Lung (tissue), 11 donors: ENCODE measurements at regions not wholly inside any gene's neighbourhood (a gene's known extent, or its start where the extent isn't known, plus 50 kb on each side); places are given as distances from the start of the nearest gene placed in this dataset.

Experiments
- ATAC-seq: fragments of 200-7000 bp; cut with Tn5 transposase; one replicate; pipeline ENCODE4 v1.9.1; 2020; ENCODE audit warnings: moderate number of reproducible peaks; ENCODE audit not compliant: insufficient read depth, low FRiP score
- DNase-seq, 3 donors: peaks; one replicate each; pipeline ENCODE4 v3.0.0-alpha.2; 2013 to 2017
- H3K27ac ChIP-seq, 2 donors: one replicate each; pipeline ENCODE4 v1.5.1; 2013; ENCODE audit warnings: mild to moderate bottlenecking in 2 of 2, moderate library complexity in 2 of 2, control low read depth in 1 of 2, inconsistent platforms in 1 of 2, low read depth in 1 of 2, low read length in 1 of 2
- H3K27me3 ChIP-seq, 3 donors: one replicate each; pipeline ENCODE4 v1.5.1; 2013; ENCODE audit warnings: low read length in 2 of 3; ENCODE audit not compliant: control insufficient read depth in 3 of 3, insufficient read depth in 3 of 3
- H3K36me3 ChIP-seq, 4 donors: one replicate each; pipeline ENCODE4 v1.5.1; 2013; ENCODE audit warnings: low read length in 4 of 4, mild to moderate bottlenecking in 1 of 4, moderate library complexity in 1 of 4; ENCODE audit not compliant: control insufficient read depth in 4 of 4, insufficient read depth in 4 of 4
- H3K4me1 ChIP-seq, 5 donors: one replicate each; pipeline ENCODE4 v1.5.1; 2013; ENCODE audit warnings: low read length in 5 of 5, mild to moderate bottlenecking in 2 of 5, moderate library complexity in 1 of 5; ENCODE audit not compliant: control insufficient read depth in 5 of 5, insufficient read depth in 5 of 5
- H3K4me3 ChIP-seq: one replicate; pipeline ENCODE4 v1.5.1; 2013; ENCODE audit warnings: mild to moderate bottlenecking, control low read depth, moderate library complexity
- H3K9ac ChIP-seq, 2 donors: one replicate each; pipeline ENCODE4 v1.5.1; 2013; ENCODE audit warnings: low read length in 2 of 2, control low read depth in 1 of 2; ENCODE audit not compliant: insufficient read depth in 1 of 2
- H3K9me3 ChIP-seq, 4 donors: one replicate each; pipeline ENCODE4 v1.5.1; 2013; ENCODE audit warnings: low read length in 3 of 4, mild to moderate bottlenecking in 1 of 4, moderate library complexity in 1 of 4; ENCODE audit not compliant: control insufficient read depth in 4 of 4, insufficient read depth in 3 of 4
- WGBS, 2 donors: extraction: QIAGEN DNeasy Blood & Tissue Kit; methylation state at CpG; one replicate each; pipeline ENCODE4 v1.1.7; 2013; 5-methylcytosine and 5-hydroxymethylcytosine counted together
- TF ChIP-seq, protein P1 (sequence below): IDR thresholded peaks from 2 replicates; pipeline ENCODE4 v1.5.1; 2012; ENCODE audit warnings: mild to moderate bottlenecking; ENCODE audit errors: control extremely low read depth, extremely low read depth
- donor health status: control.
- donor health status: control.
- donor health status: Bipolar disorder and iron deficiency.
- donor health status: healthy.
- donor health status: DM: yes; HTN: yes; CAD: no.

DNA sequence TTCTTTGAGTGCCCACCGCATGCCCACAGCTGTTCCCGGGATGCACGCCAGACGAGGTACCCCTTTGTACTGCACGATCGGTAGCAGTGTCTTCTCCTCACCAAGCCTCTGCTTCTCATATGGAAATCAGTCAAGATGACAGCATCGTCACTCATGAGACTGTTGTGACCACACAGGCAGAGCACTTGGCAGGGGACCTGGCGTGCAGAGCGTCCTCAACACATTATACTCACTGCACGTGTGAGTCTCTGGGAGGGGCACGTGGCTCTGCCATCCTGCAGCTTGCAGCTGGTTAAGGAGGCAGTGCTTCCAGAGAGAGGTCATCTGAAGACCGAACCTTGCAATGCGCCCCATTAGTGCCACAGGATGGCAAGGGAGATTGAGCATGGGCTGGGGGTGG is 266.8 kb downstream of the NPHP4 start:
- Histone ChIP-seq H3K4me1 (peaks cover 0 to 19% (median 0%) of the 10 kb centered on the region in 5 donors), H3K9me3 (peaks cover 0 to 2% (median 0%) of the 10 kb centered on the region in 4 donors), H3K9ac (no peak overlapping the region), H3K27ac (no peak overlapping the region), H3K4me3 (no peak overlapping the region), H3K36me3 (no peaks in the 10 kb centered on the region), H3K27me3 (no peaks in the 10 kb centered on the region)
- no peak for DNase-seq
- ATAC-seq, result no peak
- WGBS, 2 donors, result 86 to 88% methylated on average over 13 of the region's 13 CpGs
- TF ChIP-seq, protein P1, sequence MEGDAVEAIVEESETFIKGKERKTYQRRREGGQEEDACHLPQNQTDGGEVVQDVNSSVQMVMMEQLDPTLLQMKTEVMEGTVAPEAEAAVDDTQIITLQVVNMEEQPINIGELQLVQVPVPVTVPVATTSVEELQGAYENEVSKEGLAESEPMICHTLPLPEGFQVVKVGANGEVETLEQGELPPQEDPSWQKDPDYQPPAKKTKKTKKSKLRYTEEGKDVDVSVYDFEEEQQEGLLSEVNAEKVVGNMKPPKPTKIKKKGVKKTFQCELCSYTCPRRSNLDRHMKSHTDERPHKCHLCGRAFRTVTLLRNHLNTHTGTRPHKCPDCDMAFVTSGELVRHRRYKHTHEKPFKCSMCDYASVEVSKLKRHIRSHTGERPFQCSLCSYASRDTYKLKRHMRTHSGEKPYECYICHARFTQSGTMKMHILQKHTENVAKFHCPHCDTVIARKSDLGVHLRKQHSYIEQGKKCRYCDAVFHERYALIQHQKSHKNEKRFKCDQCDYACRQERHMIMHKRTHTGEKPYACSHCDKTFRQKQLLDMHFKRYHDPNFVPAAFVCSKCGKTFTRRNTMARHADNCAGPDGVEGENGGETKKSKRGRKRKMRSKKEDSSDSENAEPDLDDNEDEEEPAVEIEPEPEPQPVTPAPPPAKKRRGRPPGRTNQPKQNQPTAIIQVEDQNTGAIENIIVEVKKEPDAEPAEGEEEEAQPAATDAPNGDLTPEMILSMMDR, result no peak

GRCh38 chr1:5724847-5725246 is 267.4 kb downstream of the NPHP4 start:
- H3K27me3 ChIP-seq, result no peaks in the 10 kb centered on the region
- WGBS, 2 donors, result 76 to 84% methylated on average over 9 of the region's 9 CpGs
- DNase-seq, result no peak

DNA sequence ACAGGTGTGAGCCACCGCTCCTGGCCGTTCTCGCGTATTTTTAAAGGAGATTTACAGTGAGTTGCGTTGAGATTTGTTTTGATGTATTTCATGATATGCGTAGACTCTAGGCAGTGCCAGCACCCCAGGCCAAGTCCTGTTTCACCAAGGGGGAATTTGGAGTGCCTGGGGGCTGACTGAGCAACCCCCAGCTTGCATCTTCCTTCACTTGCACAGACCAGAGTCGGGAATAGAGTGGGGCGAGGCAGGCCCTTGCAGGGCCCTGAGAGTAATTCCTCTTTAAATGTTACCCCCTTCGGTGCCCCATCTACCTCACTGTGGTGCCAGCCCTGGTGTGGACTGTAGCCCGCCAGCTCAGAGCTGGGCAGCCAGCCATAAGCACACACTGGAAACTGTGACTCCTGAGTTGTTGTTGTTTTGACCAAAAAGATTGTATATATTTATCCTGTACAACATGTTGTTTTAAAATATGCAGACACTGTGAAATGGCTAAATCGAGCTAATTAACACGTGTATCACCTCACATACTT is 269.5 kb downstream of the NPHP4 start:
- H3K27ac ChIP-seq, result no peak overlapping the region
- TF ChIP-seq, protein P1, result no peak
- no peak overlapping the region for H3K9ac ChIP-seq
- no peaks in the 10 kb centered on the region for H3K36me3 ChIP-seq
- peak in 2 of 3 donors; percentile 28 to 39 for DNase-seq
- H3K4me1 ChIP-seq, result peaks cover 0 to 22% (median 0%) of the 10 kb centered on the region in 5 donors
- peaks cover 0 to 2% (median 0%) of the 10 kb centered on the region in 4 donors for H3K9me3 ChIP-seq
- no peak overlapping the region for H3K4me3 ChIP-seq
- WGBS, 2 donors, result 84 to 89% methylated on average over 12 of the region's 12 CpGs
- ATAC-seq, result no peak
- peaks cover 0 to 2% (median 0%) of the 10 kb centered on the region in 3 donors for H3K27me3 ChIP-seq

More at GRCh38 chr1:5724847-5725246, 267.4 kb downstream of the NPHP4 start:
- Histone ChIP-seq H3K27ac (no peak overlapping the region), H3K9me3 (peaks cover 0 to 2% (median 0%) of the 10 kb centered on the region in 4 donors), H3K36me3 (no peaks in the 10 kb centered on the region), H3K9ac (no peak overlapping the region), H3K4me3 (no peak overlapping the region), H3K4me1 (peaks cover 0 to 22% (median 0%) of the 10 kb centered on the region in 5 donors)
- no peak for ATAC-seq
- TF ChIP-seq, protein P1, result no peak
